K562 (cell line): ENCODE measurements at regions not wholly inside any gene's neighbourhood (a gene's known extent, or its start where the extent isn't known, plus 50 kb on each side); places are given as distances from the start of the nearest gene placed in this dataset.

Experiments
- ERF ChIP-seq: fragments of 450-650 bp; formaldehyde crosslinking; IDR thresholded peaks from 2 replicates; pipeline ENCODE4 v1.4.0; 2020; ENCODE audit warnings: mild to moderate bottlenecking, mixed read lengths
- GTF2E2 ChIP-seq: fragments of 200-800 bp; sonication (Bioruptor generic); IDR thresholded peaks from 2 replicates; pipeline ENCODE4 v1.6.1; 2016; ENCODE audit warnings: missing genetic modification characterization, missing compliant biosample characterization
- HDAC8 ChIP-seq: fragments of 450-650 bp; IDR thresholded peaks from 2 replicates; pipeline ENCODE4 v1.6.1; 2016; ENCODE audit warnings: mild to moderate bottlenecking, missing genetic modification characterization, moderate library complexity, missing compliant biosample characterization
- KDM1A ChIP-seq, 2 experiments: fragments of 450-650 bp; IDR thresholded peaks; 2 replicates each; pipeline ENCODE4 v1.6.1; 2016; ENCODE audit warnings: mild to moderate bottlenecking in 2 of 2
- PCBP1 ChIP-seq: fragments of 200-400 bp; formaldehyde crosslinking; IDR thresholded peaks from 2 replicates; pipeline ENCODE4 v1.6.1; 2018; ENCODE audit warnings: mild to moderate bottlenecking, low read depth, low read length; ENCODE audit not compliant: poor library complexity, severe bottlenecking
- PRPF4 ChIP-seq: fragments of 200-400 bp; formaldehyde crosslinking; IDR thresholded peaks from one replicate; pipeline ENCODE4 v1.6.1; 2017; ENCODE audit warnings: low read length, low read depth, mild to moderate bottlenecking; ENCODE audit not compliant: insufficient read depth, poor library complexity, severe bottlenecking
- RBM25 ChIP-seq: fragments of 200-400 bp; formaldehyde crosslinking; IDR thresholded peaks from 2 replicates; pipeline ENCODE4 v1.6.1; 2018; ENCODE audit warnings: low read length, low read depth, moderate library complexity; ENCODE audit not compliant: severe bottlenecking
- ZNF174 ChIP-seq: fragments of 250-450 bp; sonication (Bioruptor Pico); IDR thresholded peaks from 2 replicates; pipeline ENCODE4 v1.4.0; 2020; ENCODE audit warnings: mild to moderate bottlenecking
- TF ChIP-seq, protein P1 (sequence below): fragments of 200-800 bp; sonication (Bioruptor generic); IDR thresholded peaks from 2 replicates; pipeline ENCODE4 v1.6.1; 2017; ENCODE audit warnings: missing genetic modification characterization, missing compliant biosample characterization
- TF ChIP-seq, protein P2 (sequence below): fragments of 150-350 bp; IDR thresholded peaks from 2 replicates; pipeline ENCODE4 v1.6.1; 2014; ENCODE audit warnings: low read depth, mild to moderate bottlenecking, low read length, borderline replicate concordance
- TF ChIP-seq, protein P3 (sequence below): fragments of 250-450 bp; sonication (Bioruptor Pico); IDR thresholded peaks from 2 replicates; pipeline ENCODE4 v1.6.1; 2021; ENCODE audit warnings: mild to moderate bottlenecking

DNA sequence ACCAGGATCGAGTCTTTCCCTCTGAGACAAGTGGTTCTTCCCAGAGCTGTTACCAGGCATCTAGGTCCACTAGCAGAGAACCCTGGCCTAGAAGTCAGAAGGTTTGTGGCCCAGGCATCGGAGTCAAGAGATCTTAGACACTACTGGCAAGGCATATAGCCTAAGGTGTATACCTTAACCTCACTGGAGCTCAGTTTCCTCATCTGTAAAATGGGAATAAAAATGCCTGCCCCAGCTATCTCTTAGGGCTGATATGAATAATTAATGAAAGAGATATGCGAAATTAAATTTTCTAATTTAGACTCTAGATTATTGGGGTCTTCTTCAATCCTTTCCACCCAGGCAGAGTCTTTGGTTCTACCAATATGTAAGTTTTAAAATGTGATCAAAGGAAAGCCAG lies 60.5 kb upstream of the NLK start (continued):
- TF ChIP-seq, protein P1, sequence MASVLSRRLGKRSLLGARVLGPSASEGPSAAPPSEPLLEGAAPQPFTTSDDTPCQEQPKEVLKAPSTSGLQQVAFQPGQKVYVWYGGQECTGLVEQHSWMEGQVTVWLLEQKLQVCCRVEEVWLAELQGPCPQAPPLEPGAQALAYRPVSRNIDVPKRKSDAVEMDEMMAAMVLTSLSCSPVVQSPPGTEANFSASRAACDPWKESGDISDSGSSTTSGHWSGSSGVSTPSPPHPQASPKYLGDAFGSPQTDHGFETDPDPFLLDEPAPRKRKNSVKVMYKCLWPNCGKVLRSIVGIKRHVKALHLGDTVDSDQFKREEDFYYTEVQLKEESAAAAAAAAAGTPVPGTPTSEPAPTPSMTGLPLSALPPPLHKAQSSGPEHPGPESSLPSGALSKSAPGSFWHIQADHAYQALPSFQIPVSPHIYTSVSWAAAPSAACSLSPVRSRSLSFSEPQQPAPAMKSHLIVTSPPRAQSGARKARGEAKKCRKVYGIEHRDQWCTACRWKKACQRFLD: no peak
- TF ChIP-seq ERF (no peak), KDM1A (IDR thresholded peaks at IDR 0.05) (peak in 1 of 2 experiments; percentile 58; a peak in 2 of 4 replicates), PCBP1 (no peak), PRPF4 (no peak), HDAC8 (tag) (no peak), RBM25 (peak; percentile 87), GTF2E2 (tag) (no peak), ZNF174 (CRISPR knock-in tag) (no peak)
- TF ChIP-seq, protein P2, sequence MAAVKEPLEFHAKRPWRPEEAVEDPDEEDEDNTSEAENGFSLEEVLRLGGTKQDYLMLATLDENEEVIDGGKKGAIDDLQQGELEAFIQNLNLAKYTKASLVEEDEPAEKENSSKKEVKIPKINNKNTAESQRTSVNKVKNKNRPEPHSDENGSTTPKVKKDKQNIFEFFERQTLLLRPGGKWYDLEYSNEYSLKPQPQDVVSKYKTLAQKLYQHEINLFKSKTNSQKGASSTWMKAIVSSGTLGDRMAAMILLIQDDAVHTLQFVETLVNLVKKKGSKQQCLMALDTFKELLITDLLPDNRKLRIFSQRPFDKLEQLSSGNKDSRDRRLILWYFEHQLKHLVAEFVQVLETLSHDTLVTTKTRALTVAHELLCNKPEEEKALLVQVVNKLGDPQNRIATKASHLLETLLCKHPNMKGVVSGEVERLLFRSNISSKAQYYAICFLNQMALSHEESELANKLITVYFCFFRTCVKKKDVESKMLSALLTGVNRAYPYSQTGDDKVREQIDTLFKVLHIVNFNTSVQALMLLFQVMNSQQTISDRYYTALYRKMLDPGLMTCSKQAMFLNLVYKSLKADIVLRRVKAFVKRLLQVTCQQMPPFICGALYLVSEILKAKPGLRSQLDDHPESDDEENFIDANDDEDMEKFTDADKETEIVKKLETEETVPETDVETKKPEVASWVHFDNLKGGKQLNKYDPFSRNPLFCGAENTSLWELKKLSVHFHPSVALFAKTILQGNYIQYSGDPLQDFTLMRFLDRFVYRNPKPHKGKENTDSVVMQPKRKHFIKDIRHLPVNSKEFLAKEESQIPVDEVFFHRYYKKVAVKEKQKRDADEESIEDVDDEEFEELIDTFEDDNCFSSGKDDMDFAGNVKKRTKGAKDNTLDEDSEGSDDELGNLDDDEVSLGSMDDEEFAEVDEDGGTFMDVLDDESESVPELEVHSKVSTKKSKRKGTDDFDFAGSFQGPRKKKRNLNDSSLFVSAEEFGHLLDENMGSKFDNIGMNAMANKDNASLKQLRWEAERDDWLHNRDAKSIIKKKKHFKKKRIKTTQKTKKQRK: no peak
- TF ChIP-seq, protein P3, sequence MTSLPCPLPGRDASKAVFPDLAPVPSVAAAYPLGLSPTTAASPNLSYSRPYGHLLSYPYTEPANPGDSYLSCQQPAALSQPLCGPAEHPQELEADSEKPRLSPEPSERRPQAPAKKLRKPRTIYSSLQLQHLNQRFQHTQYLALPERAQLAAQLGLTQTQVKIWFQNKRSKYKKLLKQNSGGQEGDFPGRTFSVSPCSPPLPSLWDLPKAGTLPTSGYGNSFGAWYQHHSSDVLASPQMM: no peak
